H1 (cell line): ENCODE measurements at regions not wholly inside any gene's neighbourhood (a gene's known extent, or its start where the extent isn't known, plus 50 kb on each side); places are given as distances from the start of the nearest gene placed in this dataset.
"Not testable (repeated sequence)": the region's sequence is repeated elsewhere in the genome, so short reads cannot be mapped to it uniquely, and the experiment has no call there.

ENCODE experiments used
- CTCF ChIA-PET: fragments of 300-600 bp; sonication (Branson Sonifier 250); formaldehyde crosslinking; loops from one replicate; lab custom pipeline; 2021; ENCODE audit not compliant: partially characterized antibody; lab: Charles Lee
- POLR2A ChIA-PET: fragments of 300-600 bp; sonication (Branson Sonifier 250); formaldehyde crosslinking; loops from one replicate; lab custom pipeline; 2021; ENCODE audit warnings: inconsistent platforms; ENCODE audit not compliant: partially characterized antibody; lab: Charles Lee
- DNase-seq, 2 experiments: peaks; one replicate each; pipeline versions ENCODE4 v3.0.0 to v3.0.0-alpha.2; 2010 to 2022; ENCODE audit warnings: low spot score in 2 of 2, low read depth in 1 of 2, mixed read lengths in 1 of 2
- FAIRE-seq: peaks from 2 replicates; lab custom pipeline; 2011; peaks lifted over from hg19 to GRCh38; lab: Jason Lieb, UNC
- H2AFZ ChIP-seq: 2 replicates; pipeline ENCODE4 v1.8.1; 2012; ENCODE audit warnings: low read length, inconsistent platforms
- H2AK5ac ChIP-seq: 2 replicates; pipeline ENCODE4 v1.6.1; 2013; ENCODE audit warnings: low read depth, low read length
- H2BK120ac ChIP-seq: replicated peaks from 2 replicates; pipeline ENCODE3; 2013; ENCODE audit warnings: low read depth, low read length, inconsistent platforms
- H2BK12ac ChIP-seq: 2 replicates; pipeline ENCODE4 v1.6.1; 2013; ENCODE audit warnings: low read depth, low read length
- H2BK15ac ChIP-seq: 2 replicates; pipeline ENCODE4 v1.6.1; 2013; ENCODE audit warnings: low read length
- H2BK20ac ChIP-seq: 2 replicates; pipeline ENCODE4 v1.6.1; 2013; ENCODE audit warnings: low read length
- H2BK5ac ChIP-seq: 2 replicates; pipeline ENCODE4 v1.6.1; 2013; ENCODE audit warnings: low read depth, low read length
- H3K14ac ChIP-seq: 2 replicates; pipeline ENCODE4 v1.6.1; 2013; ENCODE audit warnings: inconsistent platforms; ENCODE audit not compliant: insufficient read length
- H3K18ac ChIP-seq: 2 replicates; pipeline ENCODE4 v1.6.1; 2013; ENCODE audit warnings: low read length; ENCODE audit errors: extremely low read depth
- H3K23ac ChIP-seq: 2 replicates; pipeline ENCODE4 v1.6.1; 2013; ENCODE audit warnings: inconsistent platforms; ENCODE audit not compliant: insufficient read length
- H3K23me2 ChIP-seq: 2 replicates; pipeline ENCODE4 v1.6.1; 2013; ENCODE audit warnings: low read depth, low read length
- H3K27ac ChIP-seq: 2 replicates; pipeline ENCODE4 v1.6.1; 2011; ENCODE audit warnings: low read depth, low read length, inconsistent platforms
- H3K27me3 ChIP-seq, 4 experiments: replicated peaks in 1 of 4; 1 replicate in 1 of 4; 2 replicates in 3 of 4; pipeline versions ENCODE4 v1.6.1 to v1.8.1; 2011 to 2013; ENCODE audit warnings: low read length in 3 of 4, mild to moderate bottlenecking in 3 of 4, inconsistent platforms in 2 of 4, mixed read lengths in 2 of 4, moderate library complexity in 1 of 4; ENCODE audit not compliant: control insufficient read depth in 3 of 4, insufficient read depth in 3 of 4; ENCODE audit errors: extremely low read depth in 1 of 4
- H3K36me3 ChIP-seq, 4 experiments: 2 replicates each; pipeline versions ENCODE4 v1.6.1 to v1.8.1; 2011 to 2013; ENCODE audit warnings: mild to moderate bottlenecking in 4 of 4, low read length in 3 of 4, moderate library complexity in 2 of 4, control low read depth in 1 of 4, inconsistent platforms in 1 of 4; ENCODE audit not compliant: insufficient read depth in 4 of 4, control insufficient read depth in 2 of 4
- H3K4ac ChIP-seq: replicated peaks from 2 replicates; pipeline ENCODE3; 2013; ENCODE audit warnings: low read length, low read depth, mixed read lengths, inconsistent platforms; ENCODE audit not compliant: insufficient read length
- H3K4me1 ChIP-seq, 4 experiments: replicated peaks in 1 of 4; 1 replicate in 1 of 4; 2 replicates in 3 of 4; pipeline versions ENCODE4 v1.6.1 to v1.8.1; 2011 to 2013; ENCODE audit warnings: low read length in 3 of 4, inconsistent platforms in 2 of 4, mixed read lengths in 1 of 4; ENCODE audit not compliant: insufficient read depth in 4 of 4, control insufficient read depth in 3 of 4
- H3K4me2 ChIP-seq, 2 experiments: 2 replicates each; pipeline versions ENCODE4 v1.6.1 to v1.8.1; 2011 to 2013; ENCODE audit warnings: low read depth in 2 of 2, low read length in 2 of 2, control low read depth in 1 of 2, inconsistent platforms in 1 of 2, mild to moderate bottlenecking in 1 of 2; ENCODE audit not compliant: insufficient read depth in 1 of 2
- H3K4me3 ChIP-seq, 4 experiments: fragments of 200-600, 300-600 bp in 1 of 4; sonication (generic), shearing (Covaris generic), sonication (Bioruptor Twin) in 1 of 4; 2 replicates each; pipeline versions ENCODE4 v1.5.1 to v1.8.1; 2011 to 2016; ENCODE audit warnings: low read length in 4 of 4, low read depth in 3 of 4, control low read depth in 2 of 4, inconsistent platforms in 2 of 4, mild to moderate bottlenecking in 2 of 4, mixed read lengths in 1 of 4, moderate library complexity in 1 of 4; ENCODE audit not compliant: insufficient read depth in 2 of 4; ENCODE audit errors: extremely low read depth in 1 of 4
- H3K56ac ChIP-seq: replicated peaks from 2 replicates; pipeline ENCODE3; 2013; ENCODE audit warnings: low read depth, mild to moderate bottlenecking, mixed read lengths, low read length, inconsistent platforms; ENCODE audit not compliant: insufficient read length
- H3K79me1 ChIP-seq: 2 replicates; pipeline ENCODE4 v1.6.1; 2013; ENCODE audit warnings: low read depth, low read length, control low read depth
- H3K79me2 ChIP-seq, 2 experiments: 2 replicates each; pipeline versions ENCODE4 v1.6.1 to v1.8.1; 2012 to 2013; ENCODE audit warnings: low read length in 2 of 2, mild to moderate bottlenecking in 2 of 2, inconsistent platforms in 1 of 2; ENCODE audit not compliant: insufficient read depth in 2 of 2, control insufficient read depth in 1 of 2
- H3K9ac ChIP-seq, 4 experiments: replicated peaks in 1 of 4; 1 replicate in 1 of 4; 2 replicates in 3 of 4; pipeline versions ENCODE4 v1.6.1 to v1.8.1; 2011 to 2013; ENCODE audit warnings: low read depth in 3 of 4, low read length in 3 of 4, control low read depth in 2 of 4, mild to moderate bottlenecking in 2 of 4, moderate library complexity in 2 of 4, inconsistent platforms in 1 of 4; ENCODE audit errors: extremely low read depth in 1 of 4
- H3K9me3 ChIP-seq, 2 experiments: 2 replicates each; pipeline versions ENCODE4 v1.6.1 to v1.8.1; 2012 to 2013; ENCODE audit warnings: mild to moderate bottlenecking in 2 of 2, moderate library complexity in 2 of 2, control low read depth in 1 of 2, inconsistent platforms in 1 of 2, low read depth in 1 of 2, low read length in 1 of 2, mixed read lengths in 1 of 2; ENCODE audit not compliant: insufficient read depth in 2 of 2
- H4K20me1 ChIP-seq, 2 experiments: replicated peaks in 1 of 2; 2 replicates each; pipeline versions ENCODE3 to v1.8.1; 2011 to 2013; ENCODE audit warnings: inconsistent platforms in 2 of 2, low read length in 2 of 2, mild to moderate bottlenecking in 1 of 2; ENCODE audit not compliant: insufficient read depth in 2 of 2, control insufficient read depth in 1 of 2
- H4K5ac ChIP-seq: 2 replicates; pipeline ENCODE4 v1.6.1; 2013; ENCODE audit warnings: low read length, low read depth, mixed read lengths, inconsistent platforms; ENCODE audit not compliant: insufficient read length
- H4K8ac ChIP-seq: 2 replicates; pipeline ENCODE4 v1.8.0; 2013; ENCODE audit warnings: mild to moderate bottlenecking, moderate library complexity, low read length, inconsistent platforms; ENCODE audit not compliant: insufficient read depth; ENCODE audit errors: extremely low read depth
- H4K91ac ChIP-seq: replicated peaks from 2 replicates; pipeline ENCODE3; 2013; ENCODE audit warnings: low read length, mixed read lengths, inconsistent platforms; ENCODE audit not compliant: insufficient read length
- WGBS, 2 experiments: shearing (Covaris generic) in 1 of 2; methylation state at CpG; one replicate each; pipeline versions ENCODE4 v1.1.6 to v1.1.7; 2013 to 2015; ENCODE audit warnings: low lambda C conversion rate in 2 of 2, mixed read lengths in 2 of 2, inconsistent platforms in 1 of 2, low coverage in 1 of 2, missing lambda C conversion rate in 1 of 2; ENCODE audit not compliant: insufficient replicate concordance in 2 of 2, insufficient coverage in 1 of 2, insufficient read length in 1 of 2; ENCODE audit errors: extremely low coverage in 1 of 2, missing lambda C conversion rate in 1 of 2; 5-methylcytosine and 5-hydroxymethylcytosine counted together

GRCh38 chr7:103244865-103245264 lies 52.4 kb upstream of the PMPCB start:
- H2AFZ ChIP-seq, H3K4ac ChIP-seq, H2AK5ac ChIP-seq, H3K79me2 ChIP-seq, H3K18ac ChIP-seq, H3K27ac ChIP-seq, H4K5ac ChIP-seq, H4K91ac ChIP-seq, H3K14ac ChIP-seq, H3K36me3 ChIP-seq, H3K56ac ChIP-seq, H2BK15ac ChIP-seq, H2BK5ac ChIP-seq, H4K8ac ChIP-seq, H3K4me2 ChIP-seq, H2BK12ac ChIP-seq, FAIRE-seq, POLR2A ChIA-PET, H3K4me3 ChIP-seq, H3K9ac ChIP-seq, H3K27me3 ChIP-seq, H3K23me2 ChIP-seq, H3K4me1 ChIP-seq, DNase-seq, H3K23ac ChIP-seq, H2BK120ac ChIP-seq, H2BK20ac ChIP-seq, H4K20me1 ChIP-seq, H3K79me1 ChIP-seq: not testable (repeated sequence)
- CTCF ChIA-PET: interaction anchor here (0.6 kb wide), 1 partner anchor 326 kb away, joined by 3 read pairs; no protein-coding TSS in a partner anchor
- peaks cover 4 to 11% of the 10 kb centered on the region in 2 experiments; a peak in 3 of 4 replicates for H3K9me3 ChIP-seq
- WGBS, 2 experiments: 89% methylated on average over 9 of the region's 9 CpGs; no CpG with 5 or more reads in 1 of the 2 experiments
